ENCODE measurements at regions not wholly inside any gene's neighbourhood (a gene's known extent, or its start where the extent isn't known, plus 50 kb on each side); places are given as distances from the start of the nearest gene placed in this dataset.

DNA sequence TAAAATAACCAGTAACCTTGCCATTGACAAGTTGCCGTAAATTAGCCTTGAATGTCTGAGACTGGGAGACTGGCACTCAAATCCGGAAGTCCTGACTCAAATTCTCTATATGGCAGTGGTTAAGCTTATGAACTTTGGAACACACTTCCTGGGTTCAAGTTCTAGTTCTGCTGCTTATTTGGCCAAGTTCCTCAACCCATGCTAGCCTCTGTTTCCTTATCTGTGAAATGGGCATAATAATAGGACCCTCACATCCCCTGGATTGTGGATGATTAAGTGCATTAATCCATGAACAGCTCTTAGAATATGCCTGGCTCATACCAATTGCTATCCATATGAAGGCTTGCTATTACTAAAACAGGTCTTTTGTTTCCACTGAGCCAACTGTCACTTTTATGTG is 311.5 kb downstream of the EDEM1 start:
- TF ChIP-seq, protein P1, sequence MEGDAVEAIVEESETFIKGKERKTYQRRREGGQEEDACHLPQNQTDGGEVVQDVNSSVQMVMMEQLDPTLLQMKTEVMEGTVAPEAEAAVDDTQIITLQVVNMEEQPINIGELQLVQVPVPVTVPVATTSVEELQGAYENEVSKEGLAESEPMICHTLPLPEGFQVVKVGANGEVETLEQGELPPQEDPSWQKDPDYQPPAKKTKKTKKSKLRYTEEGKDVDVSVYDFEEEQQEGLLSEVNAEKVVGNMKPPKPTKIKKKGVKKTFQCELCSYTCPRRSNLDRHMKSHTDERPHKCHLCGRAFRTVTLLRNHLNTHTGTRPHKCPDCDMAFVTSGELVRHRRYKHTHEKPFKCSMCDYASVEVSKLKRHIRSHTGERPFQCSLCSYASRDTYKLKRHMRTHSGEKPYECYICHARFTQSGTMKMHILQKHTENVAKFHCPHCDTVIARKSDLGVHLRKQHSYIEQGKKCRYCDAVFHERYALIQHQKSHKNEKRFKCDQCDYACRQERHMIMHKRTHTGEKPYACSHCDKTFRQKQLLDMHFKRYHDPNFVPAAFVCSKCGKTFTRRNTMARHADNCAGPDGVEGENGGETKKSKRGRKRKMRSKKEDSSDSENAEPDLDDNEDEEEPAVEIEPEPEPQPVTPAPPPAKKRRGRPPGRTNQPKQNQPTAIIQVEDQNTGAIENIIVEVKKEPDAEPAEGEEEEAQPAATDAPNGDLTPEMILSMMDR (IDR thresholded peaks at IDR 0.05; ENCODE audit: insufficient read depth, low read depth, low read length) = no peak
- no peak for TF ChIP-seq EZH2 (IDR thresholded peaks at IDR 0.05; ENCODE audit: insufficient read depth, low read length)
